ENCODE measurements at regions not wholly inside any gene's neighbourhood (a gene's known extent, or its start where the extent isn't known, plus 50 kb on each side); places are given as distances from the start of the nearest gene placed in this dataset.

DNA sequence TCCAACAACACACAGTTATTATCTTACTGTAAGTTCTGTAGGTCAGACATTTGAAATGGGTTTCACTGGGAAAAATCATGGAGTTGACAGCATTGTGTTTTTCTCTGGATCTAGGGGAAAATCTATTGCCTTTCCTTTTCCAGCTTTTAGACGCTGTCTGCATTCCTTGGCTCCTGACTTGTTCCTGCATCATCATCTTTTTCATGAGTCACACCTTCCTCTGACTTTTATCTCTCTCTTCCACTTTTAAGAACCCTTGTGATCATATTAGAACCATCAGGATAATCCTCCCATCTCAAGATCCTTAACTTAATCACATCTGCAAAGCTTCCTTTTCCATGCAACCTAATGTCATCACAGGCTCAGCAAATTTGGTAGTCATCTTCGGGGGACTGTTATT lies 1454.8 kb downstream of the RPA4 start:
- H3K4me3 ChIP-seq (ENCODE audit: low read depth, low read length): no peak overlapping the region
- no peak for DNase-seq (ENCODE audit: low read depth)
- TF ChIP-seq, protein P1, sequence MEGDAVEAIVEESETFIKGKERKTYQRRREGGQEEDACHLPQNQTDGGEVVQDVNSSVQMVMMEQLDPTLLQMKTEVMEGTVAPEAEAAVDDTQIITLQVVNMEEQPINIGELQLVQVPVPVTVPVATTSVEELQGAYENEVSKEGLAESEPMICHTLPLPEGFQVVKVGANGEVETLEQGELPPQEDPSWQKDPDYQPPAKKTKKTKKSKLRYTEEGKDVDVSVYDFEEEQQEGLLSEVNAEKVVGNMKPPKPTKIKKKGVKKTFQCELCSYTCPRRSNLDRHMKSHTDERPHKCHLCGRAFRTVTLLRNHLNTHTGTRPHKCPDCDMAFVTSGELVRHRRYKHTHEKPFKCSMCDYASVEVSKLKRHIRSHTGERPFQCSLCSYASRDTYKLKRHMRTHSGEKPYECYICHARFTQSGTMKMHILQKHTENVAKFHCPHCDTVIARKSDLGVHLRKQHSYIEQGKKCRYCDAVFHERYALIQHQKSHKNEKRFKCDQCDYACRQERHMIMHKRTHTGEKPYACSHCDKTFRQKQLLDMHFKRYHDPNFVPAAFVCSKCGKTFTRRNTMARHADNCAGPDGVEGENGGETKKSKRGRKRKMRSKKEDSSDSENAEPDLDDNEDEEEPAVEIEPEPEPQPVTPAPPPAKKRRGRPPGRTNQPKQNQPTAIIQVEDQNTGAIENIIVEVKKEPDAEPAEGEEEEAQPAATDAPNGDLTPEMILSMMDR (IDR thresholded peaks at IDR 0.05; ENCODE audit: insufficient read depth, low read length): no peak

DNA sequence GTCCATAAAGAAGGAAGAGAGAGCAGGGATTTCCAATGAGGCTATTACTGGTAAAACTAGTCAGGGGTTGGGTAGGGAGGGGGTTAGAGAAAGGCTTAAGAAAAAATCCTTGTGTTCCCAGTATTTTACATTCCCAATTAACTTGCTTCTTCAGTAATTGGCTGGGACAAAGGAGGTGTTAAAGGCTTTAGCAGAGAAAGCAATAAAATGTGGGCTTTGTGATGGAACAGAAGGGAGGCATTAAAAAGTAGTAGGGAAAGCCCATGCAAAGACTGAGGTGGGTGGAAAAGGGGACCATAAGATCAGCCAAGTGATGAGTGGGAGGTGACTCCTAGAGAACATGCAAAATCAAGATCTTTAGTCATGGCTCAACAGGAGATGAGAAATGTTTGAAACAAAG lies 1467.2 kb downstream of the RPA4 start:
- TF ChIP-seq, protein P1 (IDR thresholded peaks at IDR 0.05; ENCODE audit: insufficient read depth, low read length): no peak
- no peak overlapping the region for H3K4me3 ChIP-seq (ENCODE audit: low read depth, low read length)
- DNase-seq (ENCODE audit: low read depth): no peak

DNA sequence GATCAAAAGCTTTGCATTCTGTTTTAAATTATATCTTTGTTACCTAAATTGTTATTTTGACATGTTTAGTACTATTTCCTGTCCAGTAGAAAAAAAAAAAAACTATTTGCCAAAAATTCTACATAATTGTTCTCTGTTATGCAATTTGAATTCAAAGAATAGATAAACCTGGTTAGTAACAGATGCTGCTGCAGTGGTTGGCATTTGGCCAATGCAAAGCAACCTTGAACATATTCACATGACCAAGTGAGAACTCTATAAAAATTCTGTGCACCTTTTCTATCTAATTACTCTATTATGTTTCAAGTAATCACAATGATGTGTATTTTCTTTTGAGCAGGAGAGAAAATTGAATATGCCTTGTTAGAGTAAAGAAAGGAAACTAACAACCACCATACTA lies 1473.4 kb downstream of the RPA4 start:
- TF ChIP-seq, protein P1 (IDR thresholded peaks at IDR 0.05; ENCODE audit: insufficient read depth, low read length): no peak
- DNase-seq (ENCODE audit: low read depth): no peak
- no peak overlapping the region for H3K4me3 ChIP-seq (ENCODE audit: low read depth, low read length)

DNA sequence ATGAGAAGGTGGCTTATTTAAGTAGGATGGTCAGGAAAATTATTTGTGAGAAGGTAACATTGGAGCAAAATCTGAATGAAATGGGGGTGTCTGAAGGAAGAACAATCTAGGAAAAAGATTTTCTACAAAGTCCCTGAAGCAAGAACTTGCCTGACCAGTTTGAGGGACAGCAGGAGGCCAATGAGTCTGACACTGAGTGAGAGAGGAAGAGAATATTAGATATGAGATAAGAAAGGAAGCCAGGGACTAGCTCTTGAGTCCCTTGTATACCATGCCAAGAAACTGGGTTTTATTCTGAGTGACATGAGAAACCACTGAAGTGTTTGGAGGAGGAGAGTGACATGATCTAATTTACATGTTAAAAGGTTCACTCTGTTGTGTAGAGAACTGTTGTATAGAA lies 1478.9 kb downstream of the RPA4 start:
- TF ChIP-seq, protein P1 (IDR thresholded peaks at IDR 0.05; ENCODE audit: insufficient read depth, low read length): no peak
- DNase-seq (ENCODE audit: low read depth): no peak
- H3K4me3 ChIP-seq (ENCODE audit: low read depth, low read length): no peak overlapping the region

DNA sequence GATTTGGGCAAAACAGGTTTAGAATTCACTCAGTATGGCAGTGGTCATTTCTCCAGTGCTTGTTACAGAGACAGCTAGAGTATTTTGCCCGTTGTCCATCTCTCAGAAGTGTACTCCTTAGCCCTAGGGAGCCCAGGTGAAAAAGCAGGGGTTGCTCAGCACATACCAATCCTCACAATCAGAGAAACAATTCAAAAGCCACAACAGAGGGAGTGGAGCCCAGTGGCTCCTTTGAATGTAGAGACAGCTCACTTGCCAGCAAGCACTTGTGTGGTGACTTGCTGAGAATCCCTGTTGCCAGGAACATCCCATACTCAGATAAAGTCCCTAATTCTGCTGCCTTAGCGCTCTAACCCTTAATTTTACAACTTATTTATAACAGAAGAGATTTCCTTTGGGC lies 1488.3 kb downstream of the RPA4 start:
- no peak for DNase-seq (ENCODE audit: low read depth)
- TF ChIP-seq, protein P1 (IDR thresholded peaks at IDR 0.05; ENCODE audit: insufficient read depth, low read length): no peak
- no peak overlapping the region for H3K4me3 ChIP-seq (ENCODE audit: low read depth, low read length)

DNA sequence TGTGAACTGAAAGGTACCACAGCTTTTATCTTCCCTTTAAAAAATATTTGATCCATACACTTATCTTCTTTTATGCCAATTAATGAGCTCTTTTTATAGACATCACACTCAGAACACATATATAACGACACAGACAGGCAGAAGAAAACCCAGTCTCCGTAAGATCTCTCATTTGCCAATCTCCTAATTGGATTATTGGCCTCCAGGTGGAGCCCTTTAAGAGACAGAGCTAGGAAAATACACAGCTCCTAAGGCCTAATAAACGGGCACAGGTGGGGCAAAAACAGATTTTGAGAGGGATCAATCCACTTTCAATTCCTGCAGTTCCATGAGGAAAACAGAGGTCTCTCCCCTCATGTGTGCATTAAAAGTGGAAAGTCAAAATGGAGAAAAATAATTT lies 1495.4 kb downstream of the RPA4 start:
- TF ChIP-seq, protein P1 (IDR thresholded peaks at IDR 0.05; ENCODE audit: insufficient read depth, low read length): no peak
- no peak overlapping the region for H3K4me3 ChIP-seq (ENCODE audit: low read depth, low read length)
- DNase-seq (ENCODE audit: low read depth): no peak

DNA sequence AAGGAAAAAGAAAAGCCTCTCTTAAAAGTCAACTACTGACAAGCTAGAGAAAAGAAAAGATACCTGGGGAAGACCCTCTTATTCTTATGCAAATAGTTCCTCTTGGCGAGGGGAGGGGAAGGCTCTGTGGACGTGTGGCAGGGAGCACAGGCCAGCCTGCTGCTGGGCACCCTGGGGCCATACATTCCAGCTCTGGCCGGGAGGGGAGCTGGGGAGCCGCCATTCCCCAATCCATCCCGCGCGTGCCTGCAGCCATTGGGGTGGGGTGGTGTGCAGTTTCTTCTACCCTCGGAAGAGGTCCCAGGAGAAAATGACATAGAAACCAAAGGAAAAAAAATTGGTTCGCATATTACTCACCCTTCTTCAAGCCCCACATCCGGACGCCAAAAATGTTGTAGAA lies 1496.4 kb downstream of the RPA4 start:
- TF ChIP-seq, protein P1 (IDR thresholded peaks at IDR 0.05; ENCODE audit: insufficient read depth, low read length): no peak
- no peak overlapping the region for H3K4me3 ChIP-seq (ENCODE audit: low read depth, low read length)
- no peak for DNase-seq (ENCODE audit: low read depth)

Data from fibroblast of the aortic adventitia (primary cell).